Prostate gland (tissue), 2 donors: ENCODE measurements at regions not wholly inside any gene's neighbourhood (a gene's known extent, or its start where the extent isn't known, plus 50 kb on each side); places are given as distances from the start of the nearest gene placed in this dataset.

Experiments used
- DNase-seq: peaks from one replicate; pipeline ENCODE4 v3.0.0-alpha.2; 2019; ENCODE audit warnings: low spot score
- H3K27ac ChIP-seq, 2 donors: fragments of 200-600 bp; sonication (generic); 2 replicates each; pipeline ENCODE4 v1.5.1; 2017 to 2019
- H3K27me3 ChIP-seq: fragments of 200-600 bp; sonication (generic); replicated peaks from 2 replicates; pipeline ENCODE4 v1.5.1; 2019; ENCODE audit not compliant: insufficient read depth
- H3K36me3 ChIP-seq, 2 donors: fragments of 200-600 bp; sonication (generic); 1 replicate in 1 of 2; 2 replicates in 1 of 2; pipeline versions ENCODE4 v1.5.1 to v1.8.1; 2017 to 2019
- H3K4me1 ChIP-seq: fragments of 200-600 bp; sonication (generic); replicated peaks from 2 replicates; pipeline ENCODE4 v1.5.1; 2019
- H3K4me3 ChIP-seq, 2 donors: fragments of 200-600 bp; sonication (generic); 2 replicates each; pipeline ENCODE4 v1.5.1; 2017 to 2019
- H3K9me3 ChIP-seq: fragments of 200-600 bp; sonication (generic); 2 replicates; pipeline ENCODE4 v1.5.1; 2017
- CTCF ChIP-seq, 4 experiments: fragments of 200-600 bp in 2 of 4; fragments of 450-650 bp in 2 of 4; sonication (generic) in 2 of 4; IDR thresholded peaks; 1 replicate in 3 of 4; 2 replicates in 1 of 4; pipeline ENCODE4 v1.5.1; 2016 to 2019; ENCODE audit warnings: antibody characterized with exemption in 4 of 4, mild to moderate bottlenecking in 2 of 4, moderate library complexity in 2 of 4
- POLR2A ChIP-seq: fragments of 450-650 bp; IDR thresholded peaks from one replicate; pipeline ENCODE4 v1.6.1; 2016; ENCODE audit warnings: antibody characterized with exemption, mild to moderate bottlenecking
- POLR2AphosphoS5 ChIP-seq: sonication (generic); formaldehyde crosslinking; IDR thresholded peaks from one replicate; pipeline ENCODE4 v1.6.1; 2017; ENCODE audit warnings: antibody characterized with exemption
- WGBS: methylation state at CpG from one replicate; pipeline ENCODE4 v1.1.5; 2018; 5-methylcytosine and 5-hydroxymethylcytosine counted together
- intact Hi-C: fragments of 100-400 bp; cut with DNase I; formaldehyde crosslinking; loops from one replicate; pipeline ENCODE4 v1.14.2; 2022

GRCh38 chr6:119436583-119436982 lies 87.0 kb upstream of the MAN1A1 start:
- DNase-seq, result no peak
- 86% methylated on average over 3 of the region's 3 CpGs for WGBS
- no peak overlapping the region for H3K4me3 ChIP-seq
- H3K9me3 ChIP-seq, result no peaks in the 10 kb centered on the region
- TF ChIP-seq POLR2AphosphoS5 (no peak), CTCF (IDR thresholded peaks at IDR 0.05) (no peak), POLR2A (no peak)
- intact Hi-C loops, result no loop called here
- H3K27ac ChIP-seq, result no peak overlapping the region
- H3K27me3 ChIP-seq, result no peaks in the 10 kb centered on the region
- no peaks in the 10 kb centered on the region for H3K36me3 ChIP-seq
- H3K4me1 ChIP-seq, result no peaks in the 10 kb centered on the region

GRCh38 chr6:119431799-119432198 lies 82.2 kb upstream of the MAN1A1 start:
- intact Hi-C loops, result no loop called here
- 33% methylated on average over 1 of the region's 1 CpG for WGBS

GRCh38 chr6:119430805-119431204 lies 81.2 kb upstream of the MAN1A1 start:
- intact Hi-C loops, result no loop called here
- no peak for DNase-seq
- Histone ChIP-seq H3K9me3 (no peaks in the 10 kb centered on the region), H3K4me3 (no peak overlapping the region), H3K36me3 (no peaks in the 10 kb centered on the region), H3K27me3 (no peaks in the 10 kb centered on the region), H3K4me1 (no peaks in the 10 kb centered on the region), H3K27ac (no peak overlapping the region)
- TF ChIP-seq POLR2AphosphoS5 (no peak), POLR2A (no peak), CTCF (IDR thresholded peaks at IDR 0.05) (no peak)
- WGBS, result 55% methylated on average over 1 of the region's 1 CpG

More at GRCh38 chr6:119431799-119432198, 82.2 kb upstream of the MAN1A1 start:
- TF ChIP-seq CTCF (IDR thresholded peaks at IDR 0.05) (no peak), POLR2A (no peak), POLR2AphosphoS5 (no peak)
- Histone ChIP-seq H3K4me3 (no peak overlapping the region), H3K9me3 (no peaks in the 10 kb centered on the region), H3K4me1 (no peaks in the 10 kb centered on the region), H3K36me3 (no peaks in the 10 kb centered on the region), H3K27ac (no peak overlapping the region), H3K27me3 (no peaks in the 10 kb centered on the region)
- no peak for DNase-seq

GRCh38 chr6:119428633-119429032 lies 79.1 kb upstream of the MAN1A1 start:
- intact Hi-C loops, result no loop called here
- TF ChIP-seq CTCF (IDR thresholded peaks at IDR 0.05) (no peak), POLR2AphosphoS5 (no peak), POLR2A (no peak)
- DNase-seq, result no peak

GRCh38 chr6:119426619-119427018 lies 77.1 kb upstream of the MAN1A1 start:
- H3K4me3 ChIP-seq, result no peak overlapping the region
- no peaks in the 10 kb centered on the region for H3K27me3 ChIP-seq
- no peaks in the 10 kb centered on the region for H3K4me1 ChIP-seq
- intact Hi-C loops, result no loop called here
- no peak overlapping the region for H3K27ac ChIP-seq
- TF ChIP-seq POLR2AphosphoS5 (no peak), CTCF (IDR thresholded peaks at IDR 0.05) (no peak), POLR2A (no peak)
- DNase-seq, result no peak
- 98% methylated on average over 3 of the region's 3 CpGs for WGBS
- no peaks in the 10 kb centered on the region for H3K36me3 ChIP-seq
- no peaks in the 10 kb centered on the region for H3K9me3 ChIP-seq

More at GRCh38 chr6:119428633-119429032, 79.1 kb upstream of the MAN1A1 start:
- no peaks in the 10 kb centered on the region for H3K9me3 ChIP-seq
- no peaks in the 10 kb centered on the region for H3K36me3 ChIP-seq
- H3K27ac ChIP-seq, result no peak overlapping the region
- H3K4me3 ChIP-seq, result no peak overlapping the region
- H3K27me3 ChIP-seq, result no peaks in the 10 kb centered on the region
- H3K4me1 ChIP-seq, result no peaks in the 10 kb centered on the region
